ENCODE measurements at regions not wholly inside any gene's neighbourhood (a gene's known extent, or its start where the extent isn't known, plus 50 kb on each side); places are given as distances from the start of the nearest gene placed in this dataset.

- no peak overlapping the region for H3K4me3 ChIP-seq
- intact Hi-C loops (cut with DNase I) = no loop called here
- no peak overlapping the region for H3K27ac ChIP-seq
- H3K9me3 ChIP-seq = no peaks in the 10 kb centered on the region
- WGBS, 3 donors = 76 to 84% (median 77%) methylated on average over 7 of the region's 7 CpGs
- ATAC-seq (no peak), DNase-seq (no peak)
- no peak for TF ChIP-seq CTCF (IDR thresholded peaks at IDR 0.05)
- no peaks in the 10 kb centered on the region for H3K27me3 ChIP-seq (ENCODE audit: insufficient read depth in 3 of 3, low read length in 2 of 3)
- H3K4me1 ChIP-seq = no peaks in the 10 kb centered on the region
- H3K36me3 ChIP-seq (ENCODE audit: insufficient read depth in 1 of 2, low read depth in 1 of 2) = no peaks in the 10 kb centered on the region
Measured at GRCh38 chr16:87199901-87200300, 117.3 kb downstream of the C16orf95 start.

GRCh38 chr16:87200637-87201036, 116.6 kb downstream of the C16orf95 start:
- 68 to 82% (median 80%) methylated on average over 3 of the region's 3 CpGs for WGBS, 3 donors
- no peak for TF ChIP-seq CTCF (IDR thresholded peaks at IDR 0.05)
- Histone ChIP-seq H3K9me3 (no peaks in the 10 kb centered on the region), H3K4me3 (no peak overlapping the region), H3K36me3 (ENCODE audit: insufficient read depth in 1 of 2, low read depth in 1 of 2) (no peaks in the 10 kb centered on the region), H3K27ac (no peak overlapping the region), H3K4me1 (no peaks in the 10 kb centered on the region), H3K27me3 (ENCODE audit: insufficient read depth in 3 of 3, low read length in 2 of 3) (no peaks in the 10 kb centered on the region)
- intact Hi-C loops (cut with DNase I) = no loop called here
- ATAC-seq (no peak), DNase-seq (no peak)

- intact Hi-C loops (cut with DNase I) = no loop called here
- no peak overlapping the region for H3K27ac ChIP-seq
- H3K9me3 ChIP-seq = no peaks in the 10 kb centered on the region
- WGBS, 3 donors = 33 to 46% (median 41%) methylated on average over 5 of the region's 5 CpGs
- no peak overlapping the region for H3K4me3 ChIP-seq
- no peak for TF ChIP-seq CTCF (IDR thresholded peaks at IDR 0.05)
- DNase-seq (peak; percentile 60 to 67), ATAC-seq (peak in 2 of 4 donors; percentile 51 to 71)
- H3K4me1 ChIP-seq = no peaks in the 10 kb centered on the region
- no peaks in the 10 kb centered on the region for H3K36me3 ChIP-seq (ENCODE audit: insufficient read depth in 1 of 2, low read depth in 1 of 2)
- no peaks in the 10 kb centered on the region for H3K27me3 ChIP-seq (ENCODE audit: insufficient read depth in 3 of 3, low read length in 2 of 3)
Measured at GRCh38 chr16:87201052-87201451, 116.1 kb downstream of the C16orf95 start.

GRCh38 chr16:87201790-87202189, 115.4 kb downstream of the C16orf95 start:
- DNase-seq (no peak), ATAC-seq (no peak)
- Histone ChIP-seq H3K4me3 (no peak overlapping the region), H3K27ac (no peak overlapping the region), H3K4me1 (no peaks in the 10 kb centered on the region), H3K27me3 (ENCODE audit: insufficient read depth in 3 of 3, low read length in 2 of 3) (no peaks in the 10 kb centered on the region), H3K36me3 (ENCODE audit: insufficient read depth in 1 of 2, low read depth in 1 of 2) (no peaks in the 10 kb centered on the region), H3K9me3 (no peaks in the 10 kb centered on the region)
- intact Hi-C loops (cut with DNase I) = loop anchor here in 1 of 2 donors (2.0 kb wide), 1 partner anchor 77 kb away; no protein-coding TSS in a partner anchor
- 85 to 92% (median 90%) methylated on average over 2 of the region's 2 CpGs for WGBS, 3 donors
- no peak for TF ChIP-seq CTCF (IDR thresholded peaks at IDR 0.05)

- no peak overlapping the region for H3K4me3 ChIP-seq
- ATAC-seq (no peak), DNase-seq (no peak)
- H3K36me3 ChIP-seq (ENCODE audit: insufficient read depth in 1 of 2, low read depth in 1 of 2) = no peaks in the 10 kb centered on the region
- intact Hi-C loops (cut with DNase I) = loop anchor here in 1 of 2 donors (2.0 kb wide), 1 partner anchor 76 kb away; no protein-coding TSS in a partner anchor
- no peaks in the 10 kb centered on the region for H3K9me3 ChIP-seq
- H3K27ac ChIP-seq = no peak overlapping the region
- 56 to 67% (median 56%) methylated on average over 4 of the region's 4 CpGs for WGBS, 3 donors
- no peaks in the 10 kb centered on the region for H3K4me1 ChIP-seq
- H3K27me3 ChIP-seq (ENCODE audit: insufficient read depth in 3 of 3, low read length in 2 of 3) = no peaks in the 10 kb centered on the region
- no peak for TF ChIP-seq CTCF (IDR thresholded peaks at IDR 0.05)
Measured at GRCh38 chr16:87202346-87202745, 114.8 kb downstream of the C16orf95 start.

All from psoas muscle (tissue), 7 donors.